ENCODE measurements at regions not wholly inside any gene's neighbourhood (a gene's known extent, or its start where the extent isn't known, plus 50 kb on each side); places are given as distances from the start of the nearest gene placed in this dataset.

- no peak for TF ChIP-seq CTCF (IDR thresholded peaks at IDR 0.05)
- intact Hi-C loops (cut with DNase I), result no loop called here
- FAIRE-seq, result no peak
- Histone ChIP-seq H3K27me3 (no peaks in the 10 kb centered on the region), H3K27ac (no peak overlapping the region), H3K36me3 (no peaks in the 10 kb centered on the region), H3K4me1 (no peaks in the 10 kb centered on the region), H3K9me3 (no peaks in the 10 kb centered on the region), H3K4me3 (no peak overlapping the region)
- DNase-seq, result no peak
- no peak for ATAC-seq
- 65 to 88% methylated on average over 1 of the region's 1 CpG for WGBS, 2 donors
Observed at GRCh38 chr7:96424411-96424810, 102.5 kb upstream of the SLC25A13 start.

GRCh38 chr7:96422388-96422787, 100.5 kb upstream of the SLC25A13 start:
- intact Hi-C loops (cut with DNase I), result no loop called here
- no peaks in the 10 kb centered on the region for H3K36me3 ChIP-seq
- DNase-seq, result no peak
- H3K9me3 ChIP-seq, result no peaks in the 10 kb centered on the region
- no peaks in the 10 kb centered on the region for H3K4me1 ChIP-seq
- no peak for FAIRE-seq
- no peak overlapping the region for H3K27ac ChIP-seq
- H3K4me3 ChIP-seq, result no peak overlapping the region
- no peak for ATAC-seq
- H3K27me3 ChIP-seq, result no peaks in the 10 kb centered on the region
- 46 to 55% methylated on average over 2 of the region's 2 CpGs for WGBS, 2 donors
- no peak for TF ChIP-seq CTCF (IDR thresholded peaks at IDR 0.05)

GRCh38 chr7:96418581-96418980, 96.7 kb upstream of the SLC25A13 start:
- ATAC-seq (no peak), DNase-seq (no peak), FAIRE-seq (no peak)
- 50 to 80% methylated on average over 1 of the region's 1 CpG for WGBS, 2 donors
- no peaks in the 10 kb centered on the region for H3K36me3 ChIP-seq
- no peak overlapping the region for H3K27ac ChIP-seq
- H3K9me3 ChIP-seq, result no peaks in the 10 kb centered on the region
- H3K27me3 ChIP-seq, result no peaks in the 10 kb centered on the region
- TF ChIP-seq CTCF (IDR thresholded peaks at IDR 0.05), result no peak
- intact Hi-C loops (cut with DNase I), result loop anchor here in 1 of 3 donors (10.0 kb wide), 1 partner anchor 606 kb away; the partner anchor contains the start of gene DLX5
- no peak overlapping the region for H3K4me3 ChIP-seq
- no peaks in the 10 kb centered on the region for H3K4me1 ChIP-seq

- no peaks in the 10 kb centered on the region for H3K9me3 ChIP-seq
- WGBS, 2 donors, result 61 to 74% methylated on average over 1 of the region's 1 CpG
- no peaks in the 10 kb centered on the region for H3K27me3 ChIP-seq
- H3K36me3 ChIP-seq, result no peaks in the 10 kb centered on the region
- intact Hi-C loops (cut with DNase I), result loop anchor here in 1 of 3 donors (10.0 kb wide), 1 partner anchor 607 kb away; the partner anchor contains the start of gene DLX5
- FAIRE-seq (no peak), ATAC-seq (no peak), DNase-seq (no peak)
- H3K4me3 ChIP-seq, result no peak overlapping the region
- TF ChIP-seq CTCF (IDR thresholded peaks at IDR 0.05), result no peak
- no peak overlapping the region for H3K27ac ChIP-seq
- H3K4me1 ChIP-seq, result no peaks in the 10 kb centered on the region
Observed at GRCh38 chr7:96417784-96418183, 95.9 kb upstream of the SLC25A13 start.

GRCh38 chr7:96416599-96416998, 94.7 kb upstream of the SLC25A13 start:
- TF ChIP-seq CTCF (IDR thresholded peaks at IDR 0.05), result no peak
- no peaks in the 10 kb centered on the region for H3K9me3 ChIP-seq
- H3K4me1 ChIP-seq, result no peaks in the 10 kb centered on the region
- H3K27me3 ChIP-seq, result no peaks in the 10 kb centered on the region
- WGBS, 2 donors, result 8 to 13% methylated on average over 1 of the region's 1 CpG
- DNase-seq, result no peak
- H3K4me3 ChIP-seq, result no peak overlapping the region
- intact Hi-C loops (cut with DNase I), result loop anchor here in 1 of 3 donors (10.0 kb wide), 1 partner anchor 608 kb away; the partner anchor contains the start of gene DLX5
- H3K27ac ChIP-seq, result no peak overlapping the region
- FAIRE-seq, result no peak
- ATAC-seq, result no peak
- H3K36me3 ChIP-seq, result no peaks in the 10 kb centered on the region

All from pancreas (tissue), 10 donors.